Activated naive CD4-positive, alpha-beta T cell treated with anti-CD3 and anti-CD28 coated beads for 36 hours (primary cell): ENCODE measurements at regions not wholly inside any gene's neighbourhood (a gene's known extent, or its start where the extent isn't known, plus 50 kb on each side); places are given as distances from the start of the nearest gene placed in this dataset.
"Not testable (repeated sequence)": the region's sequence is repeated elsewhere in the genome, so short reads cannot be mapped to it uniquely, and the experiment has no call there.

Experiments
- CTCF ChIA-PET: fragments of 350-600 bp; sonication (Branson Sonifier 250); formaldehyde crosslinking; loops from one replicate; lab custom pipeline; 2021; ENCODE audit warnings: antibody characterized with exemption; lab: Charles Lee
- DNase-seq: peaks from one replicate; pipeline ENCODE4 v3.0.0-alpha.2; 2020
- H3K27ac Mint-ChIP-seq: one replicate; pipeline ENCODE4 v1.8.0; 2021; ENCODE audit warnings: mild to moderate bottlenecking, mixed read lengths
- H3K27me3 Mint-ChIP-seq: one replicate; pipeline ENCODE4 v1.8.0; 2021; ENCODE audit warnings: low read depth, mixed read lengths
- H3K36me3 Mint-ChIP-seq: one replicate; pipeline ENCODE4 v1.8.0; 2021; ENCODE audit warnings: low read depth, mixed read lengths
- H3K4me1 Mint-ChIP-seq: one replicate; pipeline ENCODE4 v1.8.0; 2021; ENCODE audit warnings: low read depth, mixed read lengths
- H3K4me3 Mint-ChIP-seq: one replicate; pipeline ENCODE4 v1.8.0; 2021; ENCODE audit warnings: mild to moderate bottlenecking, moderate library complexity, mixed read lengths
- H3K9me3 Mint-ChIP-seq: one replicate; pipeline ENCODE4 v1.8.0; 2021; ENCODE audit warnings: mixed read lengths
- intact Hi-C: fragments of 100-400 bp; cut with micrococcal nuclease; formaldehyde crosslinking; loops from one replicate; pipeline ENCODE4 v1.15.1; 2023

GRCh38 chr4:93888308-93888707 is 59.8 kb downstream of the ATOH1 start:
- no peak for DNase-seq
- Mint-ChIP-seq H3K36me3 (no peaks in the 10 kb centered on the region), H3K27me3 (no peaks in the 10 kb centered on the region), H3K27ac (no peak overlapping the region), H3K4me1 (no peaks in the 10 kb centered on the region), H3K4me3 (no peak overlapping the region), H3K9me3 (no peaks in the 10 kb centered on the region)
- intact Hi-C loops, result no loop called here
- CTCF ChIA-PET, result no interaction called here

DNA sequence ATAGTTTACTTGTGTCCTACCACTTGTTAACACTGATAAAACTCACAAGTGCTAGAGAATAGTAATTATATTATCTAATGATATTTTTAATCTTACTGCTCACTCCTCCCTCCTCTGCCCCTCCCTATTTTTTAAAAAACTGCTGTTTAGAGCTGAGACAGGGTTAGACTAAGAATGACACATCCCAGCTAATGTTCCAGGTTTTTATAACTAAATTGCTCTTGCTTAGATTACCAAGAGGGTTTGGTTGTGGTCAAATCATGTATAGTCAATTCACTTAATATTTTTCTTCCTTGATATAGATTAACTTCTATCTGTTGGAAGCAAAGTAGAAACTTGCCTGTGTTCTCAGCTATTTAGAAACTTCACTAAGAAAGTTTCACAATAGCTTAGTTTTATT is 60.2 kb downstream of the ATOH1 start:
- no peak for DNase-seq
- Mint-ChIP-seq H3K27me3 (no peaks in the 10 kb centered on the region), H3K4me3 (no peak overlapping the region), H3K9me3 (no peaks in the 10 kb centered on the region), H3K27ac (no peak overlapping the region), H3K4me1 (no peaks in the 10 kb centered on the region), H3K36me3 (no peaks in the 10 kb centered on the region)
- CTCF ChIA-PET, result no interaction called here
- intact Hi-C loops, result no loop called here

- no peaks in the 10 kb centered on the region for H3K27me3 Mint-ChIP-seq
- no peaks in the 10 kb centered on the region for H3K9me3 Mint-ChIP-seq
- CTCF ChIA-PET, result no interaction called here
- intact Hi-C loops, result no loop called here
- H3K4me3 Mint-ChIP-seq, result no peak overlapping the region
- no peak for DNase-seq
- no peak overlapping the region for H3K27ac Mint-ChIP-seq
- no peaks in the 10 kb centered on the region for H3K4me1 Mint-ChIP-seq
- no peaks in the 10 kb centered on the region for H3K36me3 Mint-ChIP-seq
Measured at GRCh38 chr4:93891244-93891643, 62.7 kb downstream of the ATOH1 start.

DNA sequence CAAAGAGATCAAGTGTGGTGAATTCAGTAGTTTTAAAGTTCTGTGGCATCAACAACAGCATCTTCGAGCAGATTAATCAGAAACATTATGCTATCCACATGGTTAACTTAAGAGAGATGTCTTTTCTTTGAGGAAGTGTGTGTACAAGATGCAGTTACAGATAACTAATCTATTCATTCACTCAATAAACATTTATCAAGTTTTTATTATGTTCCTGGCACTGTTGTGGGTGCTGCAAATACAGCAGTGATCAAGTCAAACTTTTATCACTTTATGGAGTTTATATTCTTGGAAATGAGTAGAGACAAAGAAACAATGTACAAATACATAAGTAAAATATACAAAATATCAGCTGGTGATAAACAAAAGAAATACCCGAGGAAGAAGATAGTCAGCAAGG is 66.4 kb downstream of the ATOH1 start:
- Mint-ChIP-seq H3K4me3 (no peak overlapping the region), H3K9me3 (no peaks in the 10 kb centered on the region)
- intact Hi-C loops, result loop anchor here (5.0 kb wide), 2 partner anchors 232 to 497 kb away; no protein-coding TSS in a partner anchor

DNA sequence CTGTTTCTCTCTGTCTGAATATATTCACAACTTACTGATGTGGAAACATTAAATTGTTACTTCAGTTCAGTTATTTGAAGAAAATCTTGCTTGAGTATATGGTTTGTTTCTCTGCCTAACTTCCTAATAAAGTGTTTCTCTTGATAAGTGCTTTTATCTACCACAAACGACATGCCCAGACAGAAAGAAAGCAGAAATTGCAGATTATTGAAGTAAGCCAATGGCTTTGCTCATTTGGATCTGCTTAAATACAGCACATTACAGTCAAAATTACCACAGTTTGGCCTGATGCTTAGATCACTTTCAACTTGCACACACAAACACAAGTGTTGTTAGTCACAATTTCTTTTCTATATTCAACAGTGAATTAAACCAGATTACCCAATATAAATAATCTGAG is 68.0 kb downstream of the ATOH1 start:
- no peaks in the 10 kb centered on the region for H3K4me1 Mint-ChIP-seq

More for the DNA sequence above, 66.4 kb downstream of the ATOH1 start:
- Mint-ChIP-seq H3K27me3 (no peaks in the 10 kb centered on the region), H3K27ac (no peak overlapping the region), H3K4me1 (no peaks in the 10 kb centered on the region), H3K36me3 (no peaks in the 10 kb centered on the region)
- no peak for DNase-seq
- CTCF ChIA-PET, result no interaction called here

DNA sequence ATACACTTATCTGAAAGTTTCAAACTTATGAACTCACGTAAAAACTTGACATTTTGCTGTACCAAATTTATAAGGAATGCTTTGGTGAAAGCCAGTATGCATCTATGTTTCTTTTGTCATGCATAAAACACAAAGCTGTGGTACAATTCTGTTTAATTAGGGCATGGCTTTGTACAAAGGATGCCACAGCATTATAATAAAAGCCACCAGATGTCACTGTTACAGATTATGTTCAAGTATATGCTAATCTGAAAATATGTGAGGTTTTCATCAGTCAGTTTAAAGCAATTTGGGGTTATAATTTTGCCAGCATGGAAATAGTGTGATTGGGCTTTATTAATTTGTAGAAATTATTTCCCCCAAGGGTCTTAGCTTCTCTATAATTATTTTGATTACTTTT is 69.0 kb downstream of the ATOH1 start:
- CTCF ChIA-PET, result interaction anchor here (0.7 to 1.5 kb wide), 3 partner anchors 179 to 280 kb away, joined by 3 to 4 read pairs (median 4); no protein-coding TSS in a partner anchor
- Mint-ChIP-seq H3K4me3 (no peak overlapping the region), H3K4me1 (no peaks in the 10 kb centered on the region), H3K9me3 (no peaks in the 10 kb centered on the region), H3K27ac (no peak overlapping the region), H3K36me3 (no peaks in the 10 kb centered on the region), H3K27me3 (no peaks in the 10 kb centered on the region)
- intact Hi-C loops, result loop anchor here (2.0 to 5.0 kb wide), 3 partner anchors 230 to 495 kb away; no protein-coding TSS in a partner anchor
- no peak for DNase-seq

More for the DNA sequence above, 68.0 kb downstream of the ATOH1 start:
- Mint-ChIP-seq H3K36me3 (no peaks in the 10 kb centered on the region), H3K4me3 (no peak overlapping the region), H3K27me3 (no peaks in the 10 kb centered on the region), H3K9me3 (no peaks in the 10 kb centered on the region), H3K27ac (no peak overlapping the region)
- intact Hi-C loops, result loop anchor here (2.0 to 5.0 kb wide), 3 partner anchors 231 to 496 kb away; no protein-coding TSS in a partner anchor
- DNase-seq, result no peak
- CTCF ChIA-PET, result no interaction called here

DNA sequence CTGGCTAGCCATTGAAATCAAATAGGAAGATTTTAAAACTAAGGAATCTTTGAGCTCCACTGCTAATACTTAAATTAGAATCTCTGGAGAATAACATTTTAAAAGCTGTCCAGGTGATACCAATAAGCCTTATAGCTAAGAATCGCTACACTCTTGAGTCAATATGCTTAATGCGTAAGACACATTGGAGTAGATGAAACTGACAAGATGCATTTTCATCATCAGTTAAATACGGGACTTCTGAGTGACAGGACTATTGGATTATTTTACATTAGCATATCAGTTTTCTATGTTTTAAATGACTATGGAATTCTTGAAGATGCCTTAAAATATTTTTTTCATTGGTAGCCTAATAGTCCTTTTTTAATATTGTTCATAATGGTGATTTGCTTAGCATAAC is 80.2 kb downstream of the ATOH1 start:
- Mint-ChIP-seq H3K27me3 (no peaks in the 10 kb centered on the region), H3K4me1 (no peaks in the 10 kb centered on the region), H3K36me3 (no peaks in the 10 kb centered on the region), H3K4me3 (no peak overlapping the region), H3K9me3 (no peaks in the 10 kb centered on the region), H3K27ac (no peak overlapping the region)
- CTCF ChIA-PET, result interaction anchor here (0.7 kb wide), 1 partner anchor 9 kb away, joined by 3 read pairs; no protein-coding TSS in a partner anchor
- intact Hi-C loops, result no loop called here
- no peak for DNase-seq

DNA sequence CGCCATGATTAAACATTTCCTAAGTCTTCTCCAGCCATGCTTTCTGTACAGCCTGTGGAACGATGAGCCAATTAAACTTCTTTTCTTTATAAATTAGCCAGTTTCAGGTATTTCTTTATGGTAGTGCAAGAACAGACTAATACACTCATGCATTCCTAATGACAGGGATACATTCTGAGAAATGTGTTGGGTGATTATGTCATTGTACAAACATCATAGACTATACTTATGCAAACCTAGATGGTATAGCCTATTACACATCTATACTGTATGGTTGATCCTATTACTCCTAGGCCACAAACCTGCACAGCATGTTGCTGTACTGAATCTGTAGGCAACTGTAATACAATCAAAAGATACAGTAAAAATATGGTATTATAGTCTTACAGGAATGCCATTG is 83.1 kb downstream of the ATOH1 start:
- DNase-seq, result no peak
- intact Hi-C loops, result no loop called here
- H3K4me3 Mint-ChIP-seq, result no peak overlapping the region
- no peaks in the 10 kb centered on the region for H3K9me3 Mint-ChIP-seq
- no peaks in the 10 kb centered on the region for H3K27me3 Mint-ChIP-seq
- H3K4me1 Mint-ChIP-seq, result no peaks in the 10 kb centered on the region
- H3K36me3 Mint-ChIP-seq, result no peaks in the 10 kb centered on the region
- CTCF ChIA-PET, result no interaction called here
- no peak overlapping the region for H3K27ac Mint-ChIP-seq

- Mint-ChIP-seq H3K4me1 (no peaks in the 10 kb centered on the region), H3K27ac (no peak overlapping the region), H3K36me3 (no peaks in the 10 kb centered on the region), H3K9me3 (no peaks in the 10 kb centered on the region), H3K4me3 (no peak overlapping the region), H3K27me3 (no peaks in the 10 kb centered on the region)
- no peak for DNase-seq
- CTCF ChIA-PET, result no interaction called here
- intact Hi-C loops, result no loop called here
Measured at GRCh38 chr4:93912146-93912545, 83.6 kb downstream of the ATOH1 start.

DNA sequence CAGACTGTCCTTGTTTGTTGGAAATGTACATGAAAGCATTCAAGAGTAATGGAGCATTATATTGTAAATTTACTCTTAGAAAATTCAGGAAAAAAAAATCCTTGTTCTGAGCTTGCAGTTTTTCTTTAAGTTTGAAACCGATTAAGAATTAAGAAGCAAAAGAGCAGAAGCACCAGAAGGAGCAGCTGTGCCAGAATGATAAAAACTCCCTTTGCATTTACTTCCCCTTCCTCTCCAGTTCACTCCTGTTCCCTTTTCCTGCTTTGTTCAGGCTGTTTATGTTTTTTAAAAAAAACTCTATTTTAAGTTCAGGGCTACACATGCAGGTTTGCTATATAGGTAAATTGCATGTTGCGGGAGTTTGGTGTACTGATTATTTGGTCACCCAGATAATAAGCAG is 90.3 kb downstream of the ATOH1 start:
- Mint-ChIP-seq H3K4me3 (no peak overlapping the region), H3K4me1 (no peaks in the 10 kb centered on the region), H3K36me3 (no peaks in the 10 kb centered on the region), H3K9me3 (no peaks in the 10 kb centered on the region), H3K27me3 (no peaks in the 10 kb centered on the region), H3K27ac (no peak overlapping the region)
- intact Hi-C loops, result no loop called here
- no peak for DNase-seq
- CTCF ChIA-PET, result no interaction called here

- H3K9me3 Mint-ChIP-seq, intact Hi-C loops, CTCF ChIA-PET, H3K4me3 Mint-ChIP-seq, H3K27me3 Mint-ChIP-seq, DNase-seq, H3K4me1 Mint-ChIP-seq, H3K36me3 Mint-ChIP-seq, H3K27ac Mint-ChIP-seq: not testable (repeated sequence)
Measured at GRCh38 chr4:93923570-93923969, 95.0 kb downstream of the ATOH1 start.

DNA sequence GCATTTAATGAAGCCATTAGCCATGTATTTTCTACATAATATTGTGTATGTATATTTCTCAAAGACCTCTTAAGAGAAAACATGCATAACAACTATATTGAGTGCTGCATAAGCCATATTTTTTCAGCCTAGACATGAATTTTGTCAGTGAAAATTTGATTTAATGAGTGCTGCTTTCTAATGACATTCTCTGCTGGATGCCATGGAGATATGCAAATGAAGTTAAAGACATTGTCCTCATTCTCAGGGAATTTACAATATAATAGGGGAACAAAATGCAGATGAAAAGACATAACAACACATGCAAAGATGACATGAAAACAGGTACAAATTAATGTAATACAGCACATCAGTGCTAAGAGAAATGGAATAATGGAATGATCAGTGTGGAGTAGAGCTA is 118.7 kb downstream of the ATOH1 start:
- H3K36me3 Mint-ChIP-seq, result no peaks in the 10 kb centered on the region
- no peak overlapping the region for H3K27ac Mint-ChIP-seq
- no peaks in the 10 kb centered on the region for H3K4me1 Mint-ChIP-seq
- no peak overlapping the region for H3K4me3 Mint-ChIP-seq
- no peaks in the 10 kb centered on the region for H3K27me3 Mint-ChIP-seq
- CTCF ChIA-PET, result no interaction called here
- H3K9me3 Mint-ChIP-seq, result no peaks in the 10 kb centered on the region
- intact Hi-C loops, result no loop called here
- DNase-seq, result no peak

GRCh38 chr4:93950239-93950638 is 121.7 kb downstream of the ATOH1 start:
- H3K9me3 Mint-ChIP-seq, H3K36me3 Mint-ChIP-seq, H3K4me1 Mint-ChIP-seq, H3K4me3 Mint-ChIP-seq, CTCF ChIA-PET, H3K27ac Mint-ChIP-seq, intact Hi-C loops, DNase-seq, H3K27me3 Mint-ChIP-seq: not testable (repeated sequence)
